ENCODE measurements at regions not wholly inside any gene's neighbourhood (a gene's known extent, or its start where the extent isn't known, plus 50 kb on each side); places are given as distances from the start of the nearest gene placed in this dataset.
"Not testable (repeated sequence)": the region's sequence is repeated elsewhere in the genome, so short reads cannot be mapped to it uniquely, and the experiment has no call there.

DNA sequence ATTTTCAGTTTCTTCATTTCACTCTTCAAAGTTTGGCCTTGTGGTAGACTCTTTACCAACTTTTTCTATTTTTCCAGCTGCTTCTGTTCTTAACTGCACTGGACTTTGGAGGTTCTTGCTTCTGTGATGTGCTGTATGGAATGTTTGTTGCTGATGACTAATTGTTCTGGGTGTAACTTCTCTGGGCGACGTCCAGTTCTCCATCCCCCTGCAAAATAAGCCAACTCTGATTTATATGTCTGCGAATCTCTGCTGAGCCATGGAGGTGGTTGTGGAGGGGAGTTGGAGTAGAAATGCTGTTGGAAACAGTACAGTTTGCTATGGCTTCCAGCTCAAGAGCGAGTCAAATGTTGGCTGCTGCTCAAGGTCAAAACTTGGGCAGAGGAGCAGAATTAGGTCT, 113.9 kb upstream of the DYRK2 start:
- FAIRE-seq (peak; percentile 81), DNase-seq (ENCODE audit: insufficient read length, low spot score) (peak; percentile 40)
- TF ChIP-seq POLR2A (IDR thresholded peaks at IDR 0.05; ENCODE audit: low read depth, low read length), result no peak

DNA sequence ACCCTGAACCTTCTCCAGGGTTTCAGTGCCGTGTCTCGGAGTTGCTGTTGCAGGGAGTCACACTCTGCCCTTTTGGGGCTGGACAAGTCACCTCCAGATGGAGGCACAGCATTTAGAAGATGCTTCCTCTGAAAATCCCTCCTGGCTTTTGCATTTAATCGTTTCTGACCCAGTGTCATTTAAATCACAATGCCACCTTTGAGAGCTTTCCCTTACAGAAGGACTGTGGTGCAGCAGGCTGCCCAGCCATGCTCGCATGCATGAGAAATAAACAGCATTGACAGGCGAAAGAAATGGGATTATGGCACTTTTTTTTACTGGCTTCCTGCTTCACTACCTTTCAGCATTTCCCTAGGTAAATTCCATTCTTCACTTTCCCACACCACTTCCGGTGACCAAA, 113.4 kb upstream of the DYRK2 start:
- DNase-seq (ENCODE audit: insufficient read length, low spot score) (no peak), FAIRE-seq (no peak)
- TF ChIP-seq POLR2A (IDR thresholded peaks at IDR 0.05; ENCODE audit: low read depth, low read length), result no peak

DNA sequence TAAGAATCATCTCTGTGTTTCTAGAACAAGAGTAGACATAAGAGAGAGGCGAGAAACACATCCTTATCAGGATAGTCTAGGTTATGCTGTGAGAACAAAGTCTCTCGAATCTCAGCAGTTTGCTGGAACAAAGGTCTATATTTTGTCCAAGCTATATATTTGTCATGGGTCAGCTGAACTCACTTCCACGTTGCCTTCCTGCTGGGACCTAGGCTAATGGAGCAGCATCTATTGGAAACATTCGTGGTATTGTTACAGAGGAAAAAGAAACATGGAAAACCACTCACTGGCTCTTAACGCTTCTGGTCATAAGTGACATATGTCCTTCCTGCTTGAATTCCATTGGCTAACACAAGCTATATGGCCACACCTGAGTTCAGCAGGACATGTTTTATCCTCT, 112.6 kb upstream of the DYRK2 start:
- no peak for DNase-seq (ENCODE audit: insufficient read length, low spot score)
- no peak for FAIRE-seq
- TF ChIP-seq POLR2A (IDR thresholded peaks at IDR 0.05; ENCODE audit: low read depth, low read length), result no peak

DNA sequence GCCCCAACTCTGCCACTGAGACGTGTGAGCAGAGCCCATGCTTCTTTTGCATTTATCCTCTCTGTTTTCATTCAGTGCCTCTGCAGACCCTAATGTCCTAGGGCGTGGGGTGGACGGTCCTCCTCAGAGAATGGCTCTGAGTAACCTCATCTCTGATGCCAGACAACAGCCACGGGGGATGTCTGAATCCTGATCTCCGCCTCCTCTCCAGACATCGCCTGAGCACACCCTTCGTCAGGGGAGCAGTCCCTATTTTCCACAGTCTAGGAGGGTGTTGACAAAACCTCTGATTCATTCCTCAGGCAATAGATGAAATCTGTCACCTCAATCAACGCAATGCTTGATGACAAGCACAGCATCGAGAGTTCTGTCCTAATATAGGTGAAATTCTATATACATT, 109.2 kb upstream of the DYRK2 start:
- DNase-seq (ENCODE audit: insufficient read length, low spot score), result no peak

DNA sequence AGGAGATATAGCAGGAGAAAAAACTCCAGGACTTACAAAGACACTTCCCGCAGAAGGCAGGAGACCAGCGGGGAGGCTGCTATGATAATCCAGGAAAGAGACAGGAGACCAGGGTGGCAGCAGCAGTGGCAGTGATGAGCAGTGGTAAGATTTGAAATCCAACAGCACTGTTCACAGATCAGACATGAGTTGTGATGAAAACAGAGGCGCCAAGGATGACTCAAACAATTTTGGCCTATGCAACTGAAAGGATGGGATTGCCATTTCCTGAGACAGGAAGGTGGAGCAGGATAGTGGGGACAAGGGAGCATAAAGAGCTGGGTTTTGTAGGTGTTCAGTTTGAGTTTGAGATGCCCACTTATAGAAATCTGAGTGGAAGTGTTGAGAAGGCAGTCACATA, 108.6 kb upstream of the DYRK2 start:
- FAIRE-seq (no peak), DNase-seq (ENCODE audit: insufficient read length, low spot score) (no peak)
- TF ChIP-seq POLR2A (IDR thresholded peaks at IDR 0.05; ENCODE audit: low read depth, low read length), result no peak

More for the DNA sequence above, 109.2 kb upstream of the DYRK2 start:
- no peak for FAIRE-seq
- TF ChIP-seq POLR2A (IDR thresholded peaks at IDR 0.05; ENCODE audit: low read depth, low read length), result no peak

DNA sequence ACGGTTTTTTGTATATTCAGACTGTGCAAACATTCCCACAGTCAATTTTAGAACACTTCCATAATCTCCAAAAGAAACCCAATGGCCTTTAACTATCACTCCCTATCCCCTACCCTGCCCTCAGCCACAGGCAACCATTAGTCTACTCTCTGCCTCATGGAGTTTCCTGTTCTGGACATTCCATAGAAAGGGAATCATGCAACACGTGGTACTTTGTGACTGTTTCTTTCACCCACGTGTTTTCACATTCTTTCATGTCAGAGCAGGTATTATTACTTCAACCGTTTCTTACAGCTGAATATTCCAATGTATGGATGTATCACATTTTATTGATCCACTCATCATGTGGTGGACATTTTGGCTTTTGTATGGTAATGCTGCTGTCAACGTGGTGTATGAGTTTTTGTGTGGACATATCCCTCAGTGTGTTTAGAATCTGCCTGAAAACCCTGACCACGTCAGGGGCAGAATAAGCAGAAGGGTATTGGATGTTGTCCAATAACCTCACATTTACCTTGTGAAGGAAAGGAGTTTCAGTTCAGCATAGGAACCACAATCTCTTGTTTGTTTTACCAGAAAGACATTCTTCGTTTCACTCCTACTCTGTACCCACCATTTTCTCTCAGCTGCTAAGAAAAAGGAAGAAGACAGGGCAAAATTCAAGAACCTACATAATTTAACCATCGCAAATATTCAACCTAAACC, 107.5 kb upstream of the DYRK2 start:
- DNase-seq (ENCODE audit: insufficient read length, low spot score), result no peak
- no peak for FAIRE-seq
- no peak for TF ChIP-seq POLR2A (IDR thresholded peaks at IDR 0.05; ENCODE audit: low read depth, low read length)

DNA sequence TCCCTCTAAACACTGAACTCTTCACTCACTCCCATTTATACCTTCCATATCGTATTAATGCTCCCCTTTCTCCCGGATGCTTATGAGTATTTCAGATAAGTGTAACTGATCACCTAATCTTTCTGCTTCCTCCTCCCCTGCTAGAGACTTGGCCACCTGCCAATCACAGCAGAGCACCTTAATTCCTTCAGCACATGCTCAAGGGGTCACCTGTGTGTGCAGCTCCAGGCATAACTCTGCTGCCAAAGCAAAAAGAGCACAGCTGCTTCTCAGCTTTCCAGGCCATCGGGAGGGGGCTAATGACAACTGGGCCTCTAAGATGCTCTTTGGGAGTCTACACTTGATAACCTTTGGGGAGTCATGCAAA, 106.9 kb upstream of the DYRK2 start:
- FAIRE-seq (no peak), DNase-seq (ENCODE audit: insufficient read length, low spot score) (no peak)
- no peak for TF ChIP-seq POLR2A (IDR thresholded peaks at IDR 0.05; ENCODE audit: low read depth, low read length)

DNA sequence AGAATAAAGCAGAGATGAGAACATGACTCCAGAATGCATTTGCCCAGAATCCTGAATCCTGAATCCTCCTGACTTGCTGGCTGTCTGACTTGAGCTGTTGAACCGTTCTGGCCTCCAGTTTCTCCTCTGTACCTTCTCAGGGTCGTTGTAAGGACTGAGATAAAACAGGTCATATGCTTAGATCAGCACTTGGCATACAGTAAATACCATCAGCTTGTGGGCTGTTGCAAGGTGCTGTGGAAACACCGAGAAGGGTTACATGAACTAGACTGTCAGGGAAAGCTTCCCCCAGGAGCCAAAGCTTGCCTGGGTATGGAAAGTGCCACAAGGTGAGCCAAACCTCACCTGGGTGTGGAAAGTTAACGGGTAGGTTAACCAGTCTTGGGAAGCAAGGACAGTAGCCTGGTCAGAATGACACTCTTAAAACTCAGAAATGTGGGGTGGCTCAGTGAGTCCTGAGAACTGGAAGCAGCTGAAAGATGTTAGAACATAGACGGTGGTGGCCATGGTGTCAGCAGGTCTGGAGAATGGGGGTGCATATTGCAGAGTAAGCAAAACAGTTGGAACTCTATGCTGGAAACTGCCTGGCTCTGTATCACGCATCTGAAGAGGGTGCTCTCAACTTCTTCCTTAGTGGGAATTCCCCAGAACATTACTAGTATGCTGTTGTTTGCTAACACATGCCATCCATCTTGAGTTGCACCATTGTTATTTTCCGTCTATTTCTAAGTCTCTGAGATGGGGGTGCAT, 105.3 kb upstream of the DYRK2 start:
- TF ChIP-seq POLR2A (IDR thresholded peaks at IDR 0.05; ENCODE audit: low read depth, low read length), result no peak
- FAIRE-seq (no peak), DNase-seq (ENCODE audit: insufficient read length, low spot score) (no peak)

DNA sequence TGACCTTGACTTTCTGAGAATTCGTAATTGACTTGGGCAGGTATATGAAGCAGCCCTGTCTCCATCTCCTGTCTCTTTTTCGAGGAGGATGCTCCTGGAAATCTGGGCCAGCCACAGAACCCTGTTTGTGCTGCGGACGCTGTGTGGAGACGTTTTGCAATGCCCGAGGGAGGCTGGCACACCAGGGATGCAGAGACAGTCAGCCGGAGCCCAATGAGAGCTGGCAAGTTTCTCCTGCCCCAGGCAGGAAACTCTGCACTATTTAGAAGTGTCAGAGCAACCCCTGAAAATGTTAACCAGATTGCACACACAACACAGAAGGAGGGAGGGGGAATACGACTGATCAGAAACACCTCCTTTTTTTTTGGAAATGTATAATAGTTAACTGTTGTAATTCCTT, 103.2 kb upstream of the DYRK2 start:
- no peak for FAIRE-seq
- no peak for DNase-seq (ENCODE audit: insufficient read length, low spot score)
- TF ChIP-seq POLR2A (IDR thresholded peaks at IDR 0.05; ENCODE audit: low read depth, low read length), result no peak

DNA sequence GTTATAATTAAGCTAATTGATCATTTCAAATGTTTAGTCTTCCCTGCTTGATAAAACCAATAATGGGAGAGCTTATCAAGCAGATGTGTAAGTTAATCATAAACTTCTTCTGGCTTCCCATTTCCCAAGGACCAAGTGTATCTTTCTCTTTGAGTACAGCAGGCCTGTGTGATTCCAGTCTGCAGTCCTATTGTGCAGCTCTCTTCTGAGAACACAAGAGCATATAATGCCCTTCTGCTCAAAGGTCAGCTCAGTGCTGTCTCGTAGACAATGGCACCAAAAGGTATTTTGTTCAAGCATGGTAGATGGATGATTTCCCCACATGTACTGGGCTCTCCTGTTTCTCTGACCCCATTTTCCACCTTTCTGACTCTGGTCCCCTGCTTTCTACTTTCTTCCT, 101.8 kb upstream of the DYRK2 start:
- FAIRE-seq (no peak), DNase-seq (ENCODE audit: insufficient read length, low spot score) (no peak)
- no peak for TF ChIP-seq POLR2A (IDR thresholded peaks at IDR 0.05; ENCODE audit: low read depth, low read length)

DNA sequence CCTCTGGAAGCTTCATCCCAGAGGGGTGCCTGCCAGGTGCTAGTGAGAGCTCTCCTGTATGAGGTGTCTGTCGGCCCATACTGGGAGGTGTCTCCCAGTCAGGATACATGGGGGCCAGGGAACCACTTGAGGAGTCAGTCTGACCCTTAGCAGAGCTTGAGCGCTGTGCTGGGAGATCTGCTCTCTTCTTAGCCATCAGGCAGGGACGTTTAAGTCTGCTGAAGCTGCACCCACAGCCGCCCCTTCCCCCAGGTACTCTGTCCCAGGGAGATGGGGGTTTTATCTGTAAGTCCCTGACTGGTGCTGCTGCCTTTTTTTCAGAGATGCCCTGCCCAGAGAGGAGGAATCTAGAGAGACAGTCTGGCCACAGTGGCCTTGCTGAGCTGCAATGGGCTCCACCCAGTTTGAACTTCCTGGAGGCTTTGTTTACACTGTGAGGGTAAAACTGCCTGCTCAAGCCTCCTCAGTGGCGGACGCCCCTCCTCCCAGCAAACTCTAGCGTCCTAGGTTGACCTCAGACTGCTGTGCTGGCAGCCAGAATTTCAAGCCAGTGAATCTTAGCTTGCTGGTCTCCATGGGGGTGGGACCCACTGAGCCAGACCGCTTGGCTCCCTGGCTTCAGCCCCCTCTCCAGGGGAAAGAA, 93.3 kb upstream of the DYRK2 start:
- FAIRE-seq; DNase-seq (ENCODE audit: insufficient read length, low spot score): not testable (repeated sequence)

DNA sequence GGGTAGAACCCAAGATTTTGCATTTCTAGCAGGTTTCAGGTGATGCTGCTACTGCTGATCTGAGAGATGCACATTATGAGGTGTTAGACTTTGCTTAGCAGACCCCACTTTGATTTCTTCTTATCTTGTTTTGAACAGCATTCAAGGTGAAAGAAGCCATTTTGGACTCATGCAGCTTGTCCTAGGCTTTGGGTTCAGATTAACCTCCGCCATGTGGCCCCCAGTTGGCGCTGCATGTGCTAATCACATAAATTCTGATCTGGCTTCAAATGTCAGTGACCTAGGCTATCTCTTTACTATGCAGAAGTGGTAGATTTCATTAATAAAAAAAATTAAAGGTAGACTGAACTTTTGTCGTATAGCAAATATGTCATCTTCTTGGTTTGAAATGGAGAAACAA, 89.8 kb upstream of the DYRK2 start:
- no peak for FAIRE-seq
- TF ChIP-seq POLR2A (IDR thresholded peaks at IDR 0.05; ENCODE audit: low read depth, low read length), result no peak
- no peak for DNase-seq (ENCODE audit: insufficient read length, low spot score)

DNA sequence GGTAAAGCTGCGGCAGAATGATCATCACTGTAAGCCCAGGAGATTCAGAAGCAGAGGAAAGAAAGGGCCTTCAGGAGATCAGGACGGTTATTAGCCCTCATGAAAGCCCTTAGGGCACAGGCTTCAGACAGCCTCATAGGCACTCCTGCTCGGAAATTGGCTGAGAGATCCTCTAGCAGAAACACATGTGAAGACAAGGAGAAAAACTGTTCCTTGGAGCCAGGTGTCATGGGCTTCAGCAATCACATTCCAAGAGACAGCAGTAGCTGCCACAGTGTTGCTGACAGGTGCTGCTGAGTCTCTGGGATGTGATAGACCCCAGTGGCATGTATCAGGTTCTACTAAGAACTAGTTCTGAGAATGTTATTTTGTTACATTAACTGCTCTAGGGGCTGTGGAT, 88.8 kb upstream of the DYRK2 start:
- DNase-seq (ENCODE audit: insufficient read length, low spot score) (no peak), FAIRE-seq (no peak)
- no peak for TF ChIP-seq POLR2A (IDR thresholded peaks at IDR 0.05; ENCODE audit: low read depth, low read length)

DNA sequence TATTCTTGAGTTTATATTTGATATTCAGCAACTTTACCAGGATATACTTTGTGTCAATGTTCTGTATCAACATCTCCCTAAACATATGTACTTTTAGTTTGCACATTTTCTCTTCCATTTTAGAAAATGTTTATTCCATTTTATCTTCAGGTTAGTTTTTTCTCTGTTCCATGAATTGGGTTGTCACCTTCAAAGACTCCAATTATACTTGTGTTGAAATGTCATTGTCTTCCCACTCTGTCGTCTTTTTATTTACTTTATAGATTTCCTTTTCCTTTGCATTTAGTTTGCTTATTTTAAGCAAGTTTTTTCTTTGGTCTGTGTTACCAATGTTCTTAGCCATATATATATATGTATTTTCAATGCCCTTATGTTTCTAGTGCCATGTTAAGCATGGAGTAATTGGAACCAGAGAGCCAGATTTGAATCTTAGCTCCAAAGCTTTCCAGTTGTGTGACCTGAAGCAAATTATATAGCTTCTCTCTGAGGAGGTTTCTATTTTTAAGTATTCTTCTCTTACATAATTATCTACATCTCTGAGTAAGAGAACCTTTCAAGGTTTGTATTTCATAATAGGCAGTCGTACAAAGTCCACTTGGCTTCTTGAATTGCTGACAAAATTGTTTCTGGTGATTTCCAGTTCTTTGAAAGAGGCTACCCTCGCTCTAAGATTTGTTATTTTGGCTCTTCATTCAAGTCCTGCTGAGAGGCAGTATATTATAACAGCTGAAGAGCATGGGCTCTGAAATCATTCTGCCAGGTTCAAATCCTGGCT, 85.8 kb upstream of the DYRK2 start:
- DNase-seq (ENCODE audit: insufficient read length, low spot score) (no peak), FAIRE-seq (no peak)
- TF ChIP-seq POLR2A (IDR thresholded peaks at IDR 0.05; ENCODE audit: low read depth, low read length), result no peak
